ENCODE measurements at regions not wholly inside any gene's neighbourhood (a gene's known extent, or its start where the extent isn't known, plus 50 kb on each side); places are given as distances from the start of the nearest gene placed in this dataset.

DNA sequence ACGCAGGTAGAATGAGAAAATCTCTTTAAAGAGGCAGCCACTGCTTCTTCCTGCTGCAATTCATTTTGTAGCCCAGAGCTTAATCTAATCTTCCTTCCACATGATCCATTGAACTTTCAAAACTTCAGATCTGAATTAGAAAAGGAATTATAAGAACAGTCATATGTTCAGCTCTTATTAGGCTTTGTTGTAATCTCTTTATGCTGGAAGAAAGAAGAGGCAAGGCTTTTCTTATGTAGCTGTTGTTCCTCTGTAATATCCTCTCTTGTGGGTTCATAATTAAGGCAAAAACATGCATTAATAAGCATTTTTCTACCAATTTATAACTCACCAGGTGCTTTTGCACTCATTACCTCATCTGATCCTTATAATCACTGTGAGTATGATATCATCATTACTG, 634.9 kb upstream of the CFAP20DC start:
- no peak overlapping the region for H3K4me3 ChIP-seq (ENCODE audit: low read depth, low read length)
- TF ChIP-seq, protein P1, sequence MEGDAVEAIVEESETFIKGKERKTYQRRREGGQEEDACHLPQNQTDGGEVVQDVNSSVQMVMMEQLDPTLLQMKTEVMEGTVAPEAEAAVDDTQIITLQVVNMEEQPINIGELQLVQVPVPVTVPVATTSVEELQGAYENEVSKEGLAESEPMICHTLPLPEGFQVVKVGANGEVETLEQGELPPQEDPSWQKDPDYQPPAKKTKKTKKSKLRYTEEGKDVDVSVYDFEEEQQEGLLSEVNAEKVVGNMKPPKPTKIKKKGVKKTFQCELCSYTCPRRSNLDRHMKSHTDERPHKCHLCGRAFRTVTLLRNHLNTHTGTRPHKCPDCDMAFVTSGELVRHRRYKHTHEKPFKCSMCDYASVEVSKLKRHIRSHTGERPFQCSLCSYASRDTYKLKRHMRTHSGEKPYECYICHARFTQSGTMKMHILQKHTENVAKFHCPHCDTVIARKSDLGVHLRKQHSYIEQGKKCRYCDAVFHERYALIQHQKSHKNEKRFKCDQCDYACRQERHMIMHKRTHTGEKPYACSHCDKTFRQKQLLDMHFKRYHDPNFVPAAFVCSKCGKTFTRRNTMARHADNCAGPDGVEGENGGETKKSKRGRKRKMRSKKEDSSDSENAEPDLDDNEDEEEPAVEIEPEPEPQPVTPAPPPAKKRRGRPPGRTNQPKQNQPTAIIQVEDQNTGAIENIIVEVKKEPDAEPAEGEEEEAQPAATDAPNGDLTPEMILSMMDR (IDR thresholded peaks at IDR 0.05; ENCODE audit: low read depth, low read length) = no peak

DNA sequence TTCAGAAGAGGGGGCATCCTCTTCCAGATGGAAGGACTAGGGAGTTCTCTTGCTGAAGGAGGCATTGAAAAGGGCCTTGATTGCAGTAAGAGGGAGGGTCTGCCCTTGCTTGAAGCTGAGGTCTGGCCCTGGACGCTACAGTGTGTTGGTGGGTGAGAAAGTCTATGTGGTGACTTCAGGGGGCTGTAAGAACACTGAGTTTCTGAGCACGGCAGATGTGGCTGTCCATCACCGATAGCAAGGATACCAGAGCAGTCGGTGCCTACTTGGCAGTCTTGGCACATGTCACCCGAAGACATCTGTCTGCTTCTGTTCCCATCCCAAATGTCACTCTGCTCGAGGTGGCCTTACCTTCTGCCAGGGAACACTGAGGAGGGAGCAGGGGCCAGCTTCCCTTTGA, 631.1 kb upstream of the CFAP20DC start:
- H3K4me3 ChIP-seq (ENCODE audit: low read depth, low read length) = no peak overlapping the region
- TF ChIP-seq, protein P1 (IDR thresholded peaks at IDR 0.05; ENCODE audit: low read depth, low read length) = no peak

DNA sequence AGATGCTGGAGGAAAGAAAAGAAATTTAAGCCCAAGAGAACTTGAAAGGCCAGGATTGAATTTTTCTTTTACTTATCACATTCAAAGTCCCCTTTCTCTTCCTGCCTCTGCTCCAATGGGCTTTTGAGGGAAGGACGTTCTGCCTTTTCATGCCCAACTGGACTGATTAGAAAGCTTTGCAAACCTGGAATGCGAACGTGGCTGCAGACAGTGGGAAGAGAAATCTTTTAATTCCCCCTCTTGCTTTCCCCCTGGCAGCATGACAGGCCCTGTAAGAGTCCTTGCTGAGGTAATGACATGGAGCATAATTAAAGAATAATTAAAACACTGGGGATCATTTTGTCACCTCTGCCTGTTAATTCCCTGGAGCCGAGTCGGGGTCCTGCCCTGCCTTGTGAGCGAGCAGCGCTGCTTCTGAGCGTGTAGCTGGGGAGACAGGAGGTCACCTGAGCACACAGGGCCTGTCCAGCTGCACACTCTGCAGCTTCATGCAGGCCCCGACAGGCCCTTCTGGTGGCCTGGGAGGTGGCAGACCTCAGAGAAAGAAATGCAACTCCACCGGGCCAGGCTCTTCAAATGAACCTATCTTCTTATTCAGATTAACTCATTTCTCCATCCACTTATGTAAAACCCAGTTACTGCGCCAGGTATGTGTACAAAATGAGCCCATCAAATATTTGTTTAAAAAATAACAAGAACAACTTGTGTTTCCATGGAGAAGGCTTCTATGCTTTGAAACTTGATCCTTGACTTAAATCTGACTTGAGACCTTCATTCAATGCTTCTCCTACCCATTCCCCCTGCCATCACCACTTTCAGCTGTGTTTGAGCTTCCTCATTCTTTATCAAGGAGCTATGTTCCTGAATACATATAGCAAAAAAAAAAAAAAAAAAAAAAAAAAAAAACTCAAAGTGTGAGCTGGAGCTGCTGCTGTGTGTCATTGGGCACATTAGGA, 628.2 kb upstream of the CFAP20DC start:
- TF ChIP-seq, protein P1 (IDR thresholded peaks at IDR 0.05; ENCODE audit: low read depth, low read length) = no peak
- no peak overlapping the region for H3K4me3 ChIP-seq (ENCODE audit: low read depth, low read length)

DNA sequence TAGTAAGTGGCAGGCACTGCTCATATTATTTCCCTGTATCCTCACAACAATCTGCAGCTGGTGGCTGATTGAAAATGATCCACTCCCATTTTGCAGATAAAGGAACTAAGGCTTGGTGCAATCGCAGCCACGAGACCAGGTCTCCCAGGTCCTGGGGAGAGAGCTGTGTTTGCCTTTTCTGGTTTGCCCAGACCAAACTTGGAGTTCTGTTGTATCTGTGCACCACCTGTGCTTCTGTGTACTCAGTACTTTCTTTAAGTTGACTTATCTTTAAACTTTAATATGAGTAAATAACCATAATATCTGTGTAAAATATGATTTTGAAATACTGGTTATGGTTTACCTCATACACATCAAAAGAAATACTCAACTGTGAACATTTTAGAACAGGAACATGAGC, 625.7 kb upstream of the CFAP20DC start:
- TF ChIP-seq, protein P1 (IDR thresholded peaks at IDR 0.05; ENCODE audit: low read depth, low read length) = no peak
- H3K4me3 ChIP-seq (ENCODE audit: low read depth, low read length) = no peak overlapping the region

DNA sequence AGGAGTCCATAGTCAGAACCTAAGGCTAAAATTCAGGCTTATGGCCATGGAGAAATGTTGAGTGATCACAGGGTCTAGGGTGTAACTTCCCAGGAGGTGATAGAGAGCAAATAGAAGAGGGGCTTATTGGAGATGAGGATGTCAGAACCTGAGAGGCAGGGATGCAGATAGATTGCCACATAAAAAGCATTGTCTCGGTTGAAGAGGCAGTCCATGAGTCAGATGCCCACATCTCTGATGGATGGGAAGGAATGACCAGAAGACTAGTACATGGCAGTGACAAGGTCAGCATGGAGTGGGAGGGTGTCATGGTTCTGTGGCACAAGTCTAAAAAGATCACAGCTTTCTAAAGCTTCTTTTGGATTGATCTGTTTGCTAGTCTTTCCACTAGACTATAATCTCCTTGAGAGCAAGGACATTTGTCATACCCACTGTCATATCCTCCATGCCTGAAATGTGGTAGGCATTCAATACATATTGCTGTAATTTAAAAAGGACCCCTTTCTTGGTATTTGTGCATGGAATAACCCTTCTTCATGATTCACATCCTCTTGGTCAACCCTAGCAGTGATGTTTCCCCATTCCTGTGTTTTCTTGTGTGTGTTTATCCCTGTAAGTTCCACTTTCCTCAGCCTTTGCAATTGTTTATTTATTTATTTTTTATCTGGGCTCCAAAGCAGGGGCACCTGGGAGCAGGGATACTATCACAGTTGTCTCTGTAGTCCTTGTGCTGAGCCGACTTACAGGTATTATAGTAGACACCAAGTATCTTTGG, 613.4 kb upstream of the CFAP20DC start:
- TF ChIP-seq, protein P1 (IDR thresholded peaks at IDR 0.05; ENCODE audit: low read depth, low read length) = no peak
- H3K4me3 ChIP-seq (ENCODE audit: low read depth, low read length) = no peak overlapping the region

DNA sequence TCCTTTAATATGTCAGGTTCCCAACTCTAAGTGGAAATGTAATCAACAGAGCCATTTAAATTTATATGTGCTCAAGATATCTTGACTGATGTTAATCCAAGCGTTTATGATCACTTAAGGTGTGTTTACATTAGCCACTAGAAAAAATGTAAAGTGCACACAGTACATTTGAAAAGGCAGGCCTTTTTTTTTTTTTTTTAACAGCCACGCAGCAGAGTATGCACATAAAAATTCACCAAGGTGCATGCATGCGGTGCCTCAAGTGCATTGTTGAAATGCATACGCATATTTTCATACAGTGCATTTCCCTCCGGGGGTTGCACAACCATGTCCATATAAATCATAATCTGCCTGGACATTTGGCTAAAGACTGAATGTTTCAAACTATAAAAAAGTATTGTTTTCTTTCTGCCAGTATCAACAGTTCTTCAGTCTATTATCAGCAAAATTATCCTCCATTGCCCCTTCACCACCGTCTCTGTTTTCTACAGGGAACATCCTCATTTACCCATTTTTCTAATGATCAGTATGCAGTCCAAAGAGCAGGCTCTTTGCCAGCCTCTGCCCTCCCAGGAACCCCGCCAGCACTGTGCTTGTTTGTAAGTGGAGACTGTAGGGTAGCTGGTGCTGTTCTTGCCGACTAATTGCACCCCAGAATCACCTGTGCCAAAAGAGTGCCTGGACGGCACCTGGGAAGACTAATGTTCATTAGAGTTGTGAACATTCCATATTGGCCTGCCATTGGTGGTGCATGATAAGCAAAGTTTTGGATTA, 611.2 kb upstream of the CFAP20DC start:
- no peak overlapping the region for H3K4me3 ChIP-seq (ENCODE audit: low read depth, low read length)
- TF ChIP-seq, protein P1 (IDR thresholded peaks at IDR 0.05; ENCODE audit: low read depth, low read length) = no peak

Data from WI38 (cell line).